Body of pancreas (tissue), 4 donors: ENCODE measurements at regions not wholly inside any gene's neighbourhood (a gene's known extent, or its start where the extent isn't known, plus 50 kb on each side); places are given as distances from the start of the nearest gene placed in this dataset.
"Not testable (repeated sequence)": the region's sequence is repeated elsewhere in the genome, so short reads cannot be mapped to it uniquely, and the experiment has no call there.

Experiments
- POLR2A ChIP-seq, 3 donors: fragments of 450-650 bp; IDR thresholded peaks; one replicate each; pipeline ENCODE4 v1.6.1; 2016; ENCODE audit warnings: antibody characterized with exemption in 3 of 3, mild to moderate bottlenecking in 2 of 3
- TF ChIP-seq, protein P1 (sequence below), 7 experiments: fragments of 450-650 bp in 4 of 7; fragments of 200-600 bp in 3 of 7; sonication (generic) in 3 of 7; IDR thresholded peaks; one replicate each; pipeline ENCODE4 v1.5.1; 2016 to 2019; ENCODE audit warnings: antibody characterized with exemption in 7 of 7

DNA sequence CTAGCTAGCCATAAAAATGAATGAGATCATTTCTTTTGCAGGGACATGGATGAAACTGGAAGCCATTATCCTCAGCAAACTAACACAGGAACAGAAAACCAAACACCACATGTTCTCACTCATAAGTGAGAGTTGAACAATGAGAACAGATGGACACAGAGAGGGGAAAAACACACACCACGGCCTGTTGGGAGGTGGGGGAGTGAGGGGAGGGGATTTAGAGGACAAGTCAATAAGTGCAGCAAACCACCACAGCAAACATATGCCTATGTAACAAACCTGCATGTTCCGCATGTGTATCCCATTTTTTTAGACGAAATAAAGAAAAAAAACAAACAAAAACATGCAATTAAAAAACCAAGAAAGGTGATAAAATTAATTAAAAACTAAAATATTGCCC, 308.8 kb upstream of the RND3 start:
- TF ChIP-seq, protein P1, sequence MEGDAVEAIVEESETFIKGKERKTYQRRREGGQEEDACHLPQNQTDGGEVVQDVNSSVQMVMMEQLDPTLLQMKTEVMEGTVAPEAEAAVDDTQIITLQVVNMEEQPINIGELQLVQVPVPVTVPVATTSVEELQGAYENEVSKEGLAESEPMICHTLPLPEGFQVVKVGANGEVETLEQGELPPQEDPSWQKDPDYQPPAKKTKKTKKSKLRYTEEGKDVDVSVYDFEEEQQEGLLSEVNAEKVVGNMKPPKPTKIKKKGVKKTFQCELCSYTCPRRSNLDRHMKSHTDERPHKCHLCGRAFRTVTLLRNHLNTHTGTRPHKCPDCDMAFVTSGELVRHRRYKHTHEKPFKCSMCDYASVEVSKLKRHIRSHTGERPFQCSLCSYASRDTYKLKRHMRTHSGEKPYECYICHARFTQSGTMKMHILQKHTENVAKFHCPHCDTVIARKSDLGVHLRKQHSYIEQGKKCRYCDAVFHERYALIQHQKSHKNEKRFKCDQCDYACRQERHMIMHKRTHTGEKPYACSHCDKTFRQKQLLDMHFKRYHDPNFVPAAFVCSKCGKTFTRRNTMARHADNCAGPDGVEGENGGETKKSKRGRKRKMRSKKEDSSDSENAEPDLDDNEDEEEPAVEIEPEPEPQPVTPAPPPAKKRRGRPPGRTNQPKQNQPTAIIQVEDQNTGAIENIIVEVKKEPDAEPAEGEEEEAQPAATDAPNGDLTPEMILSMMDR (IDR thresholded peaks at IDR 0.05), result not testable (repeated sequence)
- TF ChIP-seq POLR2A (IDR thresholded peaks at IDR 0.05), result not testable (repeated sequence)
